PFSK-1 (cell line): ENCODE measurements at regions not wholly inside any gene's neighbourhood (a gene's known extent, or its start where the extent isn't known, plus 50 kb on each side); places are given as distances from the start of the nearest gene placed in this dataset.

Source experiments
- FOXP2 ChIP-seq: optimal IDR thresholded peaks from 2 replicates; pipeline ENCODE3; 2011; ENCODE audit warnings: borderline replicate concordance, control low read depth, inconsistent platforms; ENCODE audit not compliant: insufficient read depth; ENCODE audit errors: extremely low read length, extremely low read depth
- POLR2AphosphoS5 ChIP-seq: IDR thresholded peaks from 2 replicates; pipeline ENCODE4 v1.6.1; 2012; ENCODE audit warnings: low read depth, mild to moderate bottlenecking, control low read depth, low read length, moderate library complexity
- SIN3A ChIP-seq: IDR thresholded peaks from 2 replicates; pipeline ENCODE4 v1.6.1; 2012; ENCODE audit warnings: mild to moderate bottlenecking, low read length, moderate library complexity, borderline replicate concordance; ENCODE audit not compliant: insufficient read depth
- TAF1 ChIP-seq: IDR thresholded peaks from 2 replicates; pipeline ENCODE4 v1.6.1; 2012; ENCODE audit warnings: low read length, control low read depth, borderline replicate concordance; ENCODE audit not compliant: insufficient read depth
- TF ChIP-seq, protein P1 (sequence below), 2 experiments: IDR thresholded peaks; 2 replicates each; pipeline versions ENCODE4 v1.6.1 to v1.8.0; 2011 to 2012; ENCODE audit warnings: low read depth in 2 of 2, low read length in 2 of 2, control low read depth in 1 of 2, inconsistent platforms in 1 of 2, mild to moderate bottlenecking in 1 of 2, moderate library complexity in 1 of 2; ENCODE audit not compliant: insufficient read depth in 1 of 2

- TF ChIP-seq, protein P1, sequence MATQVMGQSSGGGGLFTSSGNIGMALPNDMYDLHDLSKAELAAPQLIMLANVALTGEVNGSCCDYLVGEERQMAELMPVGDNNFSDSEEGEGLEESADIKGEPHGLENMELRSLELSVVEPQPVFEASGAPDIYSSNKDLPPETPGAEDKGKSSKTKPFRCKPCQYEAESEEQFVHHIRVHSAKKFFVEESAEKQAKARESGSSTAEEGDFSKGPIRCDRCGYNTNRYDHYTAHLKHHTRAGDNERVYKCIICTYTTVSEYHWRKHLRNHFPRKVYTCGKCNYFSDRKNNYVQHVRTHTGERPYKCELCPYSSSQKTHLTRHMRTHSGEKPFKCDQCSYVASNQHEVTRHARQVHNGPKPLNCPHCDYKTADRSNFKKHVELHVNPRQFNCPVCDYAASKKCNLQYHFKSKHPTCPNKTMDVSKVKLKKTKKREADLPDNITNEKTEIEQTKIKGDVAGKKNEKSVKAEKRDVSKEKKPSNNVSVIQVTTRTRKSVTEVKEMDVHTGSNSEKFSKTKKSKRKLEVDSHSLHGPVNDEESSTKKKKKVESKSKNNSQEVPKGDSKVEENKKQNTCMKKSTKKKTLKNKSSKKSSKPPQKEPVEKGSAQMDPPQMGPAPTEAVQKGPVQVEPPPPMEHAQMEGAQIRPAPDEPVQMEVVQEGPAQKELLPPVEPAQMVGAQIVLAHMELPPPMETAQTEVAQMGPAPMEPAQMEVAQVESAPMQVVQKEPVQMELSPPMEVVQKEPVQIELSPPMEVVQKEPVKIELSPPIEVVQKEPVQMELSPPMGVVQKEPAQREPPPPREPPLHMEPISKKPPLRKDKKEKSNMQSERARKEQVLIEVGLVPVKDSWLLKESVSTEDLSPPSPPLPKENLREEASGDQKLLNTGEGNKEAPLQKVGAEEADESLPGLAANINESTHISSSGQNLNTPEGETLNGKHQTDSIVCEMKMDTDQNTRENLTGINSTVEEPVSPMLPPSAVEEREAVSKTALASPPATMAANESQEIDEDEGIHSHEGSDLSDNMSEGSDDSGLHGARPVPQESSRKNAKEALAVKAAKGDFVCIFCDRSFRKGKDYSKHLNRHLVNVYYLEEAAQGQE (IDR thresholded peaks at IDR 0.05; ENCODE audit: insufficient read depth in 1 of 2, low read depth in 2 of 2, low read length in 2 of 2): no peak
Observed at GRCh38 chrX:39204353-39204752, 403.1 kb downstream of the MID1IP1 start.

- no peak for TF ChIP-seq SIN3A
- no peak for TF ChIP-seq POLR2AphosphoS5
- TF ChIP-seq, protein P1 (IDR thresholded peaks at IDR 0.05; ENCODE audit: insufficient read depth in 1 of 2, low read depth in 2 of 2, low read length in 2 of 2): no peak
- no peak for TF ChIP-seq FOXP2
- no peak for TF ChIP-seq TAF1
Observed at GRCh38 chrX:39204945-39205344, 403.7 kb downstream of the MID1IP1 start.

GRCh38 chrX:39205467-39205866 is 404.2 kb downstream of the MID1IP1 start:
- TF ChIP-seq, protein P1 (IDR thresholded peaks at IDR 0.05; ENCODE audit: insufficient read depth in 1 of 2, low read depth in 2 of 2, low read length in 2 of 2): no peak
- TF ChIP-seq FOXP2 (no peak), TAF1 (no peak), POLR2AphosphoS5 (no peak), SIN3A (no peak)

GRCh38 chrX:39206399-39207145 is 405.3 kb downstream of the MID1IP1 start:
- no peak for TF ChIP-seq POLR2AphosphoS5
- no peak for TF ChIP-seq TAF1
- TF ChIP-seq, protein P1 (IDR thresholded peaks at IDR 0.05; ENCODE audit: insufficient read depth in 1 of 2, low read depth in 2 of 2, low read length in 2 of 2): no peak
- TF ChIP-seq SIN3A: no peak
- no peak for TF ChIP-seq FOXP2

DNA sequence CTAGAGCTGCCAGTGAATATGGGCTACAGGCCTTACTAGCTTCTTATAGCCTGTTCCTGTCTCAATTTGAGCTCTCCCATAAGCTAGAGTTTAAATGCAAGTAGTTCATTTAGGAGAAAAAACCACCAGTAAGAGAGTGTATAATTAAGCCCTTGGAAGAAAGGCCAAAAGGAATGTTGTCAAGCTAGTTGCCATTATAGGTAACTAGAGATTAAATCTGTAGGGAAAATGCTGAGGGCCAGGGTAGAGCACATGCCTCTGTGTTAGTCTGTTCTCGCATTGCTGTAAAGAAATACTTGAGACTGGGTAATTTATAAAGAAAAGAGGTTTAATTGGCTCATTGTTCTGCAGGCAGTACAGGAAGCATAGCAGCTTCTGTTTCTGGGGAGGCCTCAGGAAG is 410.2 kb downstream of the MID1IP1 start:
- TF ChIP-seq SIN3A (no peak), POLR2AphosphoS5 (no peak), FOXP2 (no peak), TAF1 (no peak)
- TF ChIP-seq, protein P1 (IDR thresholded peaks at IDR 0.05; ENCODE audit: insufficient read depth in 1 of 2, low read depth in 2 of 2, low read length in 2 of 2): no peak
